ENCODE measurements at regions not wholly inside any gene's neighbourhood (a gene's known extent, or its start where the extent isn't known, plus 50 kb on each side); places are given as distances from the start of the nearest gene placed in this dataset.

- TF ChIP-seq CTCF (IDR thresholded peaks at IDR 0.05) (no peak), POLR2A (IDR thresholded peaks at IDR 0.05; ENCODE audit: low read depth) (no peak), EP300 (IDR thresholded peaks at IDR 0.05) (no peak), POLR2AphosphoS5 (IDR thresholded peaks at IDR 0.05) (no peak)
Observed at GRCh38 chr3:74023395-74023794, 398.7 kb upstream of the PDZRN3 start.
